Mononuclear cell (primary cell): ENCODE measurements at regions not wholly inside any gene's neighbourhood (a gene's known extent, or its start where the extent isn't known, plus 50 kb on each side); places are given as distances from the start of the nearest gene placed in this dataset.

Experiments used
- H3K27me3 ChIP-seq: 2 replicates; pipeline ENCODE4 v1.6.0; 2011; ENCODE audit warnings: low read length, control low read depth; ENCODE audit not compliant: insufficient read depth
- H3K4me1 ChIP-seq: 2 replicates; pipeline ENCODE4 v1.5.1; 2011; ENCODE audit warnings: mild to moderate bottlenecking, low read length, control low read depth; ENCODE audit not compliant: insufficient read depth
- H3K4me3 ChIP-seq: 2 replicates; pipeline ENCODE4 v1.5.1; 2011; ENCODE audit warnings: mild to moderate bottlenecking, low read length, moderate library complexity
- H3K9me3 ChIP-seq: 2 replicates; pipeline ENCODE4 v1.5.1; 2011; ENCODE audit warnings: low read depth, mild to moderate bottlenecking, control low read depth, low read length

DNA sequence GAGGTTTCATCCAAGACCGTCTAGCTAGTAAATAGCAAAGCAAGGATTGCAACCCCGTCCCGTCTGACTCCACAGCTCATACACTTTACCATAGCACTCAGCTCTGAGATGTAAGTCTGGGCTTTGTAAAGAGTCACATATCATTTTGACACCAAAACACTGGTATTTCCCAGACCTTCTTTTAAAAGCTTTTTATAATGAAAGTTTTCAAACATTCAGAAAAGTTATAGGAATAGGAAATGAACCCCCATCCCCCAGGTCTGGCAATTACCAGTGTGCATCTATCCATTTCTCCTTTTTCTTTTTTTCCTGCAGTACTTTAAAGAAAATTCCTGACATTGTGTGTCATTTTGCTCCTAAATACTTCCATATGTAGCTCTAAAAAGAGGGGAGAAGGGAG, 183.6 kb upstream of the CCND2 start:
- H3K4me1 ChIP-seq, result peaks cover 4% of the 10 kb centered on the region
- no peaks in the 10 kb centered on the region for H3K27me3 ChIP-seq
- no peak overlapping the region for H3K4me3 ChIP-seq
- H3K9me3 ChIP-seq, result no peaks in the 10 kb centered on the region

DNA sequence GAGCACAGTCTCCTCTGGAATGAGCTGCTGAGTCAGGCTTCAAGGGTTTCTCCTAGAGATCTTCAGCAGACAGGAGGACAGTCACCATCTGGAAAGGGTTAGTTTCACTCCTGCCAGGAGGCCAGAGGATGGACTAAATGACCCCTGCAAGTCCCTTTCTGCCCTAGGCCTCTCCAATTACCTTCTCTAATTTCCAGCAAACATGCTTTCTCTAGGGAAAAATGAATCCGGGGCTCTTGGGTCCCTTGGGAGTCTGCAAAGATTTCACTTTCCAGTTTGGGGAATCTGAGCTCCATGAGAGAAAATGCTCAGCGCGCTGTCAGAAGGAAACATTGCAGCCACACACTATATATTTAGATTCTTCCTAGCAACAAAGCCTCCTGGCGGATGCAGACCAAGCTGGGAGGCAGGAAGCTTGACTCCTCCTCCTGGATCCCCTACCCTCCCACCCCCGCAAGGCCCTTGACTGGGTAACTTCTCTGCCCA, 184.4 kb upstream of the CCND2 start:
- Histone ChIP-seq H3K27me3 (no peaks in the 10 kb centered on the region), H3K4me1 (peaks cover 4% of the 10 kb centered on the region), H3K9me3 (no peaks in the 10 kb centered on the region)

GRCh38 chr12:4088451-4088850, 185.1 kb upstream of the CCND2 start:
- Histone ChIP-seq H3K9me3 (no peaks in the 10 kb centered on the region), H3K27me3 (no peaks in the 10 kb centered on the region), H3K4me1 (peaks cover 4% of the 10 kb centered on the region), H3K4me3 (no peak overlapping the region)

More for the DNA sequence above, 184.4 kb upstream of the CCND2 start:
- no peak overlapping the region for H3K4me3 ChIP-seq

GRCh38 chr12:4086481-4086880, 187.1 kb upstream of the CCND2 start:
- no peaks in the 10 kb centered on the region for H3K9me3 ChIP-seq
- H3K4me3 ChIP-seq, result no peak overlapping the region
- H3K4me1 ChIP-seq, result peaks cover under 1% of the 10 kb centered on the region
- H3K27me3 ChIP-seq, result no peaks in the 10 kb centered on the region

DNA sequence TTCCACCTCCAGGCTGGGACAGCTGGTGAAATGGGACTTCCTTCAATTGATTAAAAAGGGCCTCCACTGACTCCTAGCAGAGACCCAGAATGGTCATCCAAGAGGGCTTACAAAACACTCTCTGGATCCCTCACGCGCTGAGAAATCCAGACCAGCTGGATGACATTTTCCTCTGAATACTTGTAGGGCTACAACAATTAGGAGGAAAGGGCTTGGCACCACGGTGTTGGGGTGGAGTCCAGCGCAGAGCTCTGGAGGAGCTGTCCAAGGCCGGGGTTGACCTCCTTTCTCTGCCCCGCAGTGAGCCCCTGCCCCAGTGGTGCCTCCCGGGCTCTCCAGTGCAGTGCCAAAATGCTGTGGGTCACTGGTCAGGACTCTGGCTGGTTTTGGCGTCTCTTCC, 189.0 kb upstream of the CCND2 start:
- Histone ChIP-seq H3K27me3 (no peaks in the 10 kb centered on the region), H3K9me3 (no peaks in the 10 kb centered on the region), H3K4me1 (no peaks in the 10 kb centered on the region), H3K4me3 (no peak overlapping the region)

DNA sequence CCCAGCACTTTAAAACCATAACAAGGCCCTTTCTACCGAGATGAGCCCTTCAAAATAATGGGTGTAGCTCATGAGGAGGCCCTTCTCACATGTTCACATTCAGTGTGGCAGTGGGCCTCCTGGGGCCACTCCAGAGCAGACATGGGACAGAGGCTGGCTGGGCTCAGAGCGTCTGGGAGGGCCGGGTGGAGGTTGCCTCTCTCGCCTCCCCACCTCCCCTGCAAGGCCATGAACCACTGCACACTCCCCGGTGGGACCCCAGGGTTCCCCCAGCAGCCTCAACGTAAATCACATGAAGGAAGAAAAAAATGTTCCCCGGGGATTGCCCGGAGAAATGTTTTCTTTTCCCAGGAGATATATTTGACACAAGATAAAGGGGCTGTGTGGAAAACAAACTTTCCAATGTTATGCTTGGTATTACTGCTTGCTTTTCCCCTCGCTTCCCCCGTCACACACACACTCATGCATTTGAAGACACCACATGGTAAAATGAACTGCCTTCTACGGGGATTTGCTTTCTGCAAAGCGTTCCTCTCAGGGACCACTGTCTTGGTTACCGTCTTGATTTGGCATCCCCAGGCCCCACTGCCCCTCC, 190.7 kb upstream of the CCND2 start:
- no peaks in the 10 kb centered on the region for H3K9me3 ChIP-seq
- no peaks in the 10 kb centered on the region for H3K27me3 ChIP-seq
- H3K4me1 ChIP-seq, result no peaks in the 10 kb centered on the region
- no peak overlapping the region for H3K4me3 ChIP-seq

DNA sequence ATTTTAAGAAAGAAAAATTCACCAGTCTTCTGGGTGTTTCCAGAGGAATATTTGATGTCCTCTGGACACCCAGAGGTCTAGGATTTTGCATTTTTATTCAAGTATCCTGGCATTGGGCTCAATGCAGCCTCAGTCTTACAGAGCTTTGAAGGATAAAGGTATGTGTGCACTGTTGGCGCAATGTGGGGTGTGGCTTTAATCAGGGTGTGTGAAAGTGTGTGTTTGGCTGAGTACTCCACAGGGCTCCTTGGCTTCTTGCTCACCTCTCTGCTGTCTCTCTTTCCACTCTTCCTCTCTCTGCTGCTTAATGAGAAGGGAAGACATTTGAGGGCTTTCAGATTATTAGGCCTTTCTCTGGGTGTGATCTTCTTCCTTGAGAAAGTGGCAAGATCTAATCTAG, 193.3 kb upstream of the CCND2 start:
- H3K9me3 ChIP-seq, result no peaks in the 10 kb centered on the region
- H3K4me3 ChIP-seq, result no peak overlapping the region
- H3K4me1 ChIP-seq, result no peaks in the 10 kb centered on the region
- no peaks in the 10 kb centered on the region for H3K27me3 ChIP-seq

DNA sequence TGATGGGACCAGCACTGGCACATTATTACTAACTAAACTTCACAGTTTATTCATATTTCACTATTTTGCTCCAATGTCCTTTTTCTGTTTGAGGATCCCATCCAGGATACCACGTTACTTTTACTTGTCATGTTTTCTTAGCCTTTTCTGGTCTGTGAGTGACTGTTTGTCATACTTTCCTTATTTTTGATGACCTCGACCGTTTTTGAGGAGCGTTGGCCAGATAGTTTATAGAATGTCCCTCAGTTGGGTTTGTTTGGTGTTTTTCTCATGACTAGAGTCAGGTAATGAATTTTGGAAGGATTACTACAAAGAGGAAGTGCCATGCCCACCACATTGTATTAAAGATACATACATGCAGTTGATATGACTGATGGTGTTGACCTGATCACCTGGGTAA, 199.4 kb upstream of the CCND2 start:
- H3K27me3 ChIP-seq, result no peaks in the 10 kb centered on the region
- no peak overlapping the region for H3K4me3 ChIP-seq
- no peaks in the 10 kb centered on the region for H3K4me1 ChIP-seq

DNA sequence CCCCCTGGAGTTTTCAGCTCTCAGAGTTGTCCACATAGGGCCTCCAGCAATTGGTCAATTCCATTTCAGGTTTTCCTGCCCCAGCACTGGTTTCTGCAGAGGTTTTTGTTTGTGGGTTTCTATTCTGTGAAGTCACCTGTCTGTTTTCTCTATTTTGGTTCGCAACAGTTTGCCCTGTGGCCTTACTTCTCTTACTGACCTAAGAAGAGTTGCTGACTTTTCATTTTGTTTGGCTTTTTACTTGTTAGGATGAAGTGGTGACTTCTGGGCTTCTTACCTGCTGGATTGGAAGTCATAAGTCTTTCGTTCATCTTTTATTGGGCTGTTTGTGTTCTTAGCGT, 196.4 kb upstream of the PARP11 start:
- H3K4me3 ChIP-seq, result no peak overlapping the region
- no peaks in the 10 kb centered on the region for H3K9me3 ChIP-seq
- H3K4me1 ChIP-seq, result no peaks in the 10 kb centered on the region
- H3K27me3 ChIP-seq, result no peaks in the 10 kb centered on the region

More for the DNA sequence above, 199.4 kb upstream of the CCND2 start:
- H3K9me3 ChIP-seq, result no peaks in the 10 kb centered on the region

DNA sequence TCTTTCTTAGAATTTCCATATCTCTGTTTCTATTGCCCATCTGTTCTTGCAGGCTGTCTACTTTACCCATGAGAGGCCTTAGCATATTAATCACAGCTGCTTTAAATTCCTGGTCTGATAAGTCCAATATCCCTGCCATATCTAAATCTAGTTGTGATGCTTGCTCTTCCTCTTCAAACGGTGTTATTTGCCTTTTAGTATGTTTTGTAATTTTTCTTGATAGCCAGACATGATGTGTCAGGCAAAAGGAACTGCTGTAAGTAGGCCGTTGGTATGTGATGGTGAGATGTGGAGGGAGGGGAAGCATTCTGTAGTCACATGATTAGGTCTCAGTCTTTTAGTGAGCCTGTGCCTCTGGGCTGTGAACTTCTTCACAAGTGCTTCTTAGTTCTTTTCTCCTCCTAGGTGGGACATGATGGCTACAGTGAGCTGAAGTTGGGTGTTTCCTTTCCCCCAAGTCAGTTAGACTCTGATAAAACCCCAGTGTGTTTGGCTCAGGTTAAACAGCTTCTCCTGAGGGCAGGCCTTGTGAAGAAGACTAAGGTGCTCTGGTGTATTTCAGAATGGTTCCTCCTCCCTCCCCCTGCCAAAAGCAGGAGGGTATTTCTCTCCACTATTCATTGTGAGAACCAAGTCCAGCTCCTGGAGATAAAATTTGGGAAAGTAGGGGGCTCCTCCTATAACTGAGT, 195.9 kb upstream of the PARP11 start:
- H3K4me3 ChIP-seq, result no peak overlapping the region
- no peaks in the 10 kb centered on the region for H3K9me3 ChIP-seq
- H3K27me3 ChIP-seq, result no peaks in the 10 kb centered on the region
- no peaks in the 10 kb centered on the region for H3K4me1 ChIP-seq

- Histone ChIP-seq H3K4me3 (no peak overlapping the region), H3K9me3 (no peaks in the 10 kb centered on the region), H3K27me3 (no peaks in the 10 kb centered on the region), H3K4me1 (no peaks in the 10 kb centered on the region)
Measured at GRCh38 chr12:4064008-4064407, 190.8 kb upstream of the PARP11 start.

GRCh38 chr12:4059898-4060568, 186.8 kb upstream of the PARP11 start:
- H3K9me3 ChIP-seq, result no peaks in the 10 kb centered on the region
- no peak overlapping the region for H3K4me3 ChIP-seq
- H3K4me1 ChIP-seq, result no peaks in the 10 kb centered on the region
- no peaks in the 10 kb centered on the region for H3K27me3 ChIP-seq

DNA sequence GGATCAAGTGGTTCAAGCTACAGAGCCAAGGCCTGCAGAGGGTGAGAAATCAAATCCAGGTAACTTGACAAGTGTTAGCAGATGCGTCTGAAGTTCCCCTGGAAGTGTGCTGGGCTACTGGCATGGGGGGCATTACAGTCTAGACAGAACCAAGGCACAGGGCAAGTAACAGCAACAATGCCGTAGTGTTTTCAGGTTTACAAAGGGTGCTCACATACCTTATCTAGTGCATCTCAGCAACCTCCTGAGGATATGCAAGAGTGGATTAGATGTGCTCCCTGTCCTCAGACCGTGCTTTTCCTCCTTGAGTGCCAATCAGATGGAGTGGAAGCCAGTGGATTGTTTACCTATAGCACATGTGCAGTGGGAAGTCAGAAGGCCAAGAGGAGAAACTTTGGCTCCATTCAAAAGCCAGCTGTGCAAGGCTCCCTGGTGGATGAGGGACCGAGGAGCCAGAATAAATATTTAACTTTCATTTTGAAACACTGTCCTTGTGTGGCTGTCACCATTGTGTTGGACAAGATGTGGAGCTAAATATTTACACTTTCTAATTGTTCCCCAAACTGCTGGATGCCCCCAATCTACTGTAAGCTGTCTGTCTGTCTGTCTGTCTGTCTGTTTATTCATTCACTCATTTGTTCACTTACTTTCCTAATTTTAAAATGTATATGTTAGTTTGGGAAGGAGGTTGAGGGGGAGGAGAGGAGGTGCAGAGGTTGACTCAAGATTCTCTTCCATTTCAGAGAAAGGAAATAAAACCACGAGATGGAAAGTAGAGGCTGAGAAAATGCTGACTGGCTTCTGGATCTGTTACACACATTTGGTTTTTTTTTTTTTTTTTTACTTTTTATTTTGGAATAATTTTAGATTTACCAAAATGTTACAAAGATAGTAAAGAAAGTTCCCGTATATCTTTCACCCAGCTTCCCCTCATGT, 184.0 kb upstream of the PARP11 start:
- H3K9me3 ChIP-seq, result no peaks in the 10 kb centered on the region
- no peaks in the 10 kb centered on the region for H3K4me1 ChIP-seq
- no peaks in the 10 kb centered on the region for H3K27me3 ChIP-seq
- H3K4me3 ChIP-seq, result no peak overlapping the region

DNA sequence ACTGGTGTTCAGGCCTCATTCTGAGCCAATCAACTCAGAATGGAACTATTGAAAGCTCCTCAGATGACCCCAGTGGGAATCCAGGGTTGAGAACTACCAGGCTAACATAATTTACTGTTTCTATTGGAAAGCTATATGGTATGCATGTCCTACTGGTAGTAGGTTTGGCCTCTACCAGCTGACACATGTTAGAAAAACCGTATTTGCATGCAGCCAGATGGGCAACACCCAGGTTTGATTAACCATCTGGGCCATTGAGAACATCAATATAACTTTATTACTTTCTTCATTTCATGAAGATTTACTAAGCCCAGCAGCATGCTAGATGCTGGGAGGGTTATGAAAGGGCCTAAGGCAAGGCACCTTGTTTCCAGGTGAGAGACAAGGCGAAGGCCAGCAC, 181.4 kb upstream of the PARP11 start:
- no peaks in the 10 kb centered on the region for H3K4me1 ChIP-seq

GRCh38 chr12:4052691-4053090, 179.5 kb upstream of the PARP11 start:
- Histone ChIP-seq H3K9me3 (no peaks in the 10 kb centered on the region), H3K27me3 (no peaks in the 10 kb centered on the region), H3K4me3 (no peak overlapping the region), H3K4me1 (no peaks in the 10 kb centered on the region)

More for the DNA sequence above, 181.4 kb upstream of the PARP11 start:
- no peak overlapping the region for H3K4me3 ChIP-seq
- H3K9me3 ChIP-seq, result no peaks in the 10 kb centered on the region
- H3K27me3 ChIP-seq, result no peaks in the 10 kb centered on the region
